ENCODE measurements at regions not wholly inside any gene's neighbourhood (a gene's known extent, or its start where the extent isn't known, plus 50 kb on each side); places are given as distances from the start of the nearest gene placed in this dataset.
A peak's percentile ranks its signal among the peaks of the same experiment; 100 is the strongest.
"Not testable (repeated sequence)": the region's sequence is repeated elsewhere in the genome, so short reads cannot be mapped to it uniquely, and the experiment has no call there.

GRCh38 chr7:148514236-148514635, 76.3 kb upstream of the C7orf33 start:
- DNase-seq (ENCODE audit: low read depth) = no peak

- DNase-seq (ENCODE audit: low read depth) = no peak
Measured at GRCh38 chr7:148515237-148515636, 75.3 kb upstream of the C7orf33 start.

GRCh38 chr7:148515728-148516695, 74.6 kb upstream of the C7orf33 start:
- DNase-seq (ENCODE audit: low read depth) = no peak

- not testable (repeated sequence) for DNase-seq (ENCODE audit: low read depth)
Measured at GRCh38 chr7:148519386-148519785, 71.2 kb upstream of the C7orf33 start.

GRCh38 chr7:148521271-148521670, 69.3 kb upstream of the C7orf33 start:
- DNase-seq (ENCODE audit: low read depth) = no peak

GRCh38 chr7:148523550-148523949, 67.0 kb upstream of the C7orf33 start:
- no peak for DNase-seq (ENCODE audit: low read depth)

- DNase-seq (ENCODE audit: low read depth) = no peak
Measured at GRCh38 chr7:148524479-148525224, 65.9 kb upstream of the C7orf33 start.

GRCh38 chr7:148527717-148528168, 62.8 kb upstream of the C7orf33 start:
- DNase-seq (ENCODE audit: low read depth) = peak; percentile 76

GRCh38 chr7:148535217-148535616, 55.3 kb upstream of the C7orf33 start:
- peak; percentile 0 for DNase-seq (ENCODE audit: low read depth)

- no peak for DNase-seq (ENCODE audit: low read depth)
Measured at GRCh38 chr7:148537435-148537834, 53.1 kb upstream of the C7orf33 start.

- DNase-seq (ENCODE audit: low read depth) = no peak
Measured at GRCh38 chr7:148540041-148540738, 50.4 kb upstream of the C7orf33 start.
